Tibial nerve (tissue), 4 donors: ENCODE measurements at regions not wholly inside any gene's neighbourhood (a gene's known extent, or its start where the extent isn't known, plus 50 kb on each side); places are given as distances from the start of the nearest gene placed in this dataset.

ENCODE experiments used
- DNase-seq, 2 donors: peaks; one replicate each; pipeline ENCODE4 v3.0.0-alpha.2; 2019; ENCODE audit warnings: low spot score in 2 of 2
- H3K27ac ChIP-seq, 4 donors: fragments of 200-600 bp; sonication (generic) in 3 of 4; one replicate each; pipeline ENCODE4 v1.5.1; 2017 to 2019; ENCODE audit warnings: mild to moderate bottlenecking in 1 of 4
- H3K27me3 ChIP-seq, 2 donors: fragments of 200-600 bp; sonication (generic) in 1 of 2; one replicate each; pipeline versions ENCODE4 v1.5.1 to v1.6.0; 2017 to 2019
- H3K36me3 ChIP-seq, 3 donors: fragments of 200-600 bp; sonication (generic); one replicate each; pipeline ENCODE4 v1.5.1; 2018 to 2019
- H3K4me1 ChIP-seq, 4 donors: fragments of 200-600 bp; sonication (generic) in 3 of 4; one replicate each; pipeline ENCODE4 v1.5.1; 2017 to 2019
- H3K4me3 ChIP-seq, 4 donors: fragments of 200-600 bp; sonication (generic) in 3 of 4; one replicate each; pipeline ENCODE4 v1.5.1; 2017 to 2019; ENCODE audit warnings: mild to moderate bottlenecking in 1 of 4, moderate library complexity in 1 of 4
- H3K9me3 ChIP-seq, 4 donors: fragments of 200-600 bp; sonication (generic) in 3 of 4; one replicate each; pipeline ENCODE4 v1.5.1; 2017 to 2019
- CTCF ChIP-seq, 5 experiments: fragments of 200-600 bp in 3 of 5; fragments of 450-650 bp in 2 of 5; sonication (generic) in 3 of 5; IDR thresholded peaks; one replicate each; pipeline ENCODE4 v1.5.1; 2016 to 2019; ENCODE audit warnings: antibody characterized with exemption in 5 of 5, mild to moderate bottlenecking in 3 of 5, moderate library complexity in 2 of 5

- H3K4me1 ChIP-seq = peaks cover 0 to 17% (median 9%) of the 10 kb centered on the region in 4 donors
- H3K27me3 ChIP-seq = peaks cover 0 to 5% of the 10 kb centered on the region in 2 donors
- DNase-seq = no peak
- no peak for TF ChIP-seq CTCF (IDR thresholded peaks at IDR 0.05)
- no peak overlapping the region for H3K4me3 ChIP-seq
- no peaks in the 10 kb centered on the region for H3K36me3 ChIP-seq
- no peaks in the 10 kb centered on the region for H3K9me3 ChIP-seq
- H3K27ac ChIP-seq = no peak overlapping the region
Observed at GRCh38 chr10:114771749-114772148, 49.8 kb upstream of the FHIP2A start.
